ENCODE measurements at regions not wholly inside any gene's neighbourhood (a gene's known extent, or its start where the extent isn't known, plus 50 kb on each side); places are given as distances from the start of the nearest gene placed in this dataset.

DNA sequence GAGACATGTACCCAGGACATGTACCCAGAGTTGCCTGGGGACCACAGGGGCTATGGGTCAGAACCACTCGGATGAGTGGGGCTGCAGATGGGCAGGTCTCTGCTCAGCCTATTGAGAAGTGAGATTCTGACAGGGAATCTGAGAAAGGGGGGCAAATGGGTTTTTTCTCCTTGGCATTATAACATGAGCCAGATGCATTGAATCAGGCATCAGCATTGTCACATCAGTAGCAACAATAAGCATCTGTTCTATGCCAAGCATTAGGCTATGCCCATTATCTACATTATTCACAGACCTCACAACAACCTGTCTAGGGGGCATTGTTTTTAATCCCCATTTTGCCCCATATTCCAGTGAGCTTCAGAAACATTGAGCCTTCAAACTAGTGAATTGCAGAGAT, 108.2 kb downstream of the PLCE1 start:
- TF ChIP-seq POLR2AphosphoS5 (IDR thresholded peaks at IDR 0.05; ENCODE audit: low read depth, low read length), result no peak
- no peak for TF ChIP-seq POLR2A (IDR thresholded peaks at IDR 0.05; ENCODE audit: low read depth, low read length)
